Skeletal muscle cell (primary cell): ENCODE measurements at regions not wholly inside any gene's neighbourhood (a gene's known extent, or its start where the extent isn't known, plus 50 kb on each side); places are given as distances from the start of the nearest gene placed in this dataset.
"Not testable (repeated sequence)": the region's sequence is repeated elsewhere in the genome, so short reads cannot be mapped to it uniquely, and the experiment has no call there.

Experiments
- DNase-seq: peaks from one replicate; pipeline ENCODE4 v3.0.0-alpha.2; 2010; ENCODE audit warnings: low read depth
- H3K4me3 ChIP-seq: 2 replicates; pipeline ENCODE4 v1.5.1; 2011; ENCODE audit warnings: low read depth, mild to moderate bottlenecking, control low read depth, low read length, moderate library complexity

DNA sequence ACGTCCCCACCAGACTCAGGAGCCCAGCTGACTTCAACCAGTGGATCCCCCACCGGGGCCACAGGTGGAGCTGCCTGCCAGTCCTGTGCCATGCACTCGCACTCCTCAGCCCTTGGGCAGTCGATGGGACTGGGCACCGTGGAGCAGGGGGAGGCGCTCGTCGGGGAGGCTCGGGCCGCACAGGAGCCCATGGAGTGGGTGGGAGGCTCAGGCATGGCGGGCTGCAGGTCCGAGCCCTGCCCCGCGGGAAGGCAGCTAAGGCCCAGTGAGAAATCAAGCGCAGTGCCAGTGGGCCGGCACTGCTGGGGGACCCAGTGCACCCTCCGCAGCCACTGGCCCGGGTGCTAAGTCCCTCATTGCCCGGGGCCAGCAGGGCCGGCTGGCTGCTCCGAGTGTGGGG lies 52.3 kb upstream of the LRRC30 start:
- not testable (repeated sequence) for H3K4me3 ChIP-seq, DNase-seq

DNA sequence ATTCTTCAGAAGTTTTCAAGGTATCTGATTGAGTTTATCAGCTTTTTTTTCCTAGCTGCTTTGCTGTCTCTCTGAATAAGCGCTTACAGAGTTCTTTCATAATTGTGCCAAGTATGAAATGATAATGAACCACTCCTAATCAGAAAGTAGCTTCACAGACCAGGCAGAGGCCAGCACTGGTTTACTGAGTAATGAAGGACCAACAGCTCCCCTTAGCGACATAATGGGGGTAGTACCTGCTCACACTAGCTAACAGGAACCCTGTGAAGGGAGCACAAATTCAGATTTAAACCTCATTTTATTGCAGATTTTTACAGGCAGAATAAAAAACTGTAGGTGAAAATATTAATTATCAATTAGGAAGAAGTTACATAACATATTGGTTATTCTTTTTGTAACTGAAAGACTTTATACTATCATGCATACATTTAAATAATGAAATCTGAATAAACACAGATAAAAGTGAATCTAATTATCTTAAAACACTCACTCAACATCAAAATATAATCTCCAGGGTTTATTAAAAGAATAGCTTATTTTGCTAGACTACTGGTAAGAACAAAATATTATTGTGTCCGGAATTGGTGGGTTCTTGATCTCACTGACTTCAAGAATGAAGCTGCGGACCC lies 53.7 kb upstream of the LRRC30 start:
- H3K4me3 ChIP-seq = no peak overlapping the region
- DNase-seq = peak; percentile 47

GRCh38 chr18:7174344-7175095 lies 56.4 kb upstream of the LRRC30 start:
- no peak for DNase-seq
- no peak overlapping the region for H3K4me3 ChIP-seq

- H3K4me3 ChIP-seq = no peak overlapping the region
- no peak for DNase-seq
Measured at GRCh38 chr18:7173216-7173615, 55.6 kb upstream of the LAMA1 start.

GRCh38 chr18:7172611-7173010 lies 55.0 kb upstream of the LAMA1 start:
- DNase-seq = no peak
- no peak overlapping the region for H3K4me3 ChIP-seq

- DNase-seq = no peak
- H3K4me3 ChIP-seq = no peak overlapping the region
Measured at GRCh38 chr18:7170292-7170691, 52.7 kb upstream of the LAMA1 start.

GRCh38 chr18:7169601-7170000 lies 52.0 kb upstream of the LAMA1 start:
- DNase-seq = no peak
- no peak overlapping the region for H3K4me3 ChIP-seq

DNA sequence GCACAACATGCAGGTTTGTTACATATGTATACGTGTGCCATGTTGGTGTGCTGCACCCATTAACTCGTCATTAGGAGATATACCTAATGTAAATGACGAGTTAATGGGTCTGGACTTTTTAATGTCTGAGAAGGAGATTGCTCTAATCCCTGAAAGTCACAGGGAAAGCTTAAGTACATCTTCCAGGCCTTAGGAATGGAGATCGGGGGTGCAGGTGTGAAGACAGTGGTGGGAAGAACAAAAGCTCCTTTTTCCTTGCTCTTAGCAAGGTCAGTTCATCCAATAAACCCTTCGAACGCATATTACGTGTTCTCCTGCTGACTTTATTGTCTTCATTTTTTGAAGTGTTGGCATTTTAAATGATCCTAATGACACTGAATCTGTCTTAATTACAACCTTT lies 50.8 kb upstream of the LAMA1 start:
- no peak for DNase-seq
- no peak overlapping the region for H3K4me3 ChIP-seq
